GM12892 (cell line): ENCODE measurements at regions not wholly inside any gene's neighbourhood (a gene's known extent, or its start where the extent isn't known, plus 50 kb on each side); places are given as distances from the start of the nearest gene placed in this dataset.

Experiments used
- POLR2A ChIP-seq: IDR thresholded peaks from 2 replicates; pipeline ENCODE4 v1.6.1; 2011; ENCODE audit warnings: low read depth, low read length, control low read depth
- POLR2AphosphoS5 ChIP-seq: IDR thresholded peaks from 2 replicates; pipeline ENCODE4 v1.6.1; 2011; ENCODE audit warnings: low read depth, low read length, control low read depth

DNA sequence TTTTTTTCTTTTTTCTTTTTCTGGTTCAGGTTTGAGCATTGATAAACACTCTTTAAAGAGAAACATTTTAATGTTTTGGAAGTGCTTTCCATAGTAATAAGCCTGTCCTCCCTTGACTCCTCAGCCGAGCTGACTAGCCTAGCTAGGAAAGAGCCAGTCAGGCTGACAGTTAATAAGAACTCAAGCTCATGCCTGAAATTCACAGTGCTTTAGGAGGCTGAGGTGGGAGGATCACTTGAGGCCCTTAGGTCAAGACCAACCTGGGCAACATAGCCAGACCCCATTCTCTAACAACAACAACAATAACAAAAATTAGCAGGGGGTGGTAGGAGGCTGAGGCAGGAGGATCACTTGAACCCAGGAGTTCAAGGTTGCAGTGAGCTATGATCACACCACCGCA, 53.4 kb upstream of the ZCCHC13 start:
- TF ChIP-seq POLR2AphosphoS5 (no peak), POLR2A (no peak)
